ENCODE measurements at regions not wholly inside any gene's neighbourhood (a gene's known extent, or its start where the extent isn't known, plus 50 kb on each side); places are given as distances from the start of the nearest gene placed in this dataset.

GRCh38 chr6:143589162-143589561 is 77.6 kb upstream of the FUCA2 start:
- Histone ChIP-seq H3K4me3 (no peak overlapping the region), H3K4me1 (replicated peaks in 1 of 2) (no peaks in the 10 kb centered on the region), H3K27ac (no peak overlapping the region)
- in situ Hi-C loops (cut with MboI; ENCODE audit: low pct_unique_long_range_greater_than_20kb in 2 of 9, low sequenced_read_pairs in 9 of 9, unreplicated experiment in 9 of 9): loop anchor here in 4 of 9 experiments (25.0 kb wide), 2 partner anchors 223 to 423 kb away; partner anchors contain the start of gene PLAGL1 (in 3 of the 4)
- no peak for ATAC-seq (replicated peaks in 6 of 8)
- 90 to 100% (median 100%) methylated on average over 1 to 4 of the region's 4 CpGs; no CpG with 5 or more reads in 3 of the 10 experiments for WGBS, 10 experiments

GRCh38 chr6:143586557-143586956 is 75.0 kb upstream of the FUCA2 start:
- no peak overlapping the region for H3K4me3 ChIP-seq
- no peaks in the 10 kb centered on the region for H3K4me1 ChIP-seq (replicated peaks in 1 of 2)
- no peak for ATAC-seq (replicated peaks in 6 of 8)
- no peak overlapping the region for H3K27ac ChIP-seq
- in situ Hi-C loops (cut with MboI; ENCODE audit: low pct_unique_long_range_greater_than_20kb in 2 of 9, low sequenced_read_pairs in 9 of 9, unreplicated experiment in 9 of 9): loop anchor here in 4 of 9 experiments (25.0 kb wide), 2 partner anchors 226 to 426 kb away; partner anchors contain the start of gene PLAGL1 (in 3 of the 4)
- 60 to 100% (median 78%) methylated on average over 1 to 6 of the region's 6 CpGs; no CpG with 5 or more reads in 1 of the 10 experiments for WGBS, 10 experiments

- Histone ChIP-seq H3K4me3 (no peak overlapping the region), H3K4me1 (replicated peaks in 1 of 2) (no peaks in the 10 kb centered on the region), H3K27ac (no peak overlapping the region)
- in situ Hi-C loops (cut with MboI; ENCODE audit: low pct_unique_long_range_greater_than_20kb in 2 of 9, low sequenced_read_pairs in 9 of 9, unreplicated experiment in 9 of 9): loop anchor here in 4 of 9 experiments (25.0 kb wide), 2 partner anchors 227 to 427 kb away; partner anchors contain the start of gene PLAGL1 (in 3 of the 4)
- ATAC-seq (replicated peaks in 6 of 8): no peak
- WGBS, 10 experiments: 60 to 100% (median 93%) methylated on average over 1 to 4 of the region's 4 CpGs; no CpG with 5 or more reads in 2 of the 10 experiments
These were observed 74.2 kb upstream of the FUCA2 start for GRCh38 chr6:143585716-143586115.

- no peak for ATAC-seq (replicated peaks in 6 of 8)
- no peak overlapping the region for H3K27ac ChIP-seq
- 100% methylated on average over 1 of the region's 1 CpG; no CpG with 5 or more reads in 5 of the 10 experiments for WGBS, 10 experiments
- no peaks in the 10 kb centered on the region for H3K4me1 ChIP-seq (replicated peaks in 1 of 2)
- no peak overlapping the region for H3K4me3 ChIP-seq
- in situ Hi-C loops (cut with MboI; ENCODE audit: low pct_unique_long_range_greater_than_20kb in 2 of 9, low sequenced_read_pairs in 9 of 9, unreplicated experiment in 9 of 9): loop anchor here in 4 of 9 experiments (25.0 kb wide), 2 partner anchors 227 to 427 kb away; partner anchors contain the start of gene PLAGL1 (in 3 of the 4)
These were observed 73.7 kb upstream of the FUCA2 start for GRCh38 chr6:143585241-143585640.

- in situ Hi-C loops (cut with MboI; ENCODE audit: low pct_unique_long_range_greater_than_20kb in 2 of 9, low sequenced_read_pairs in 9 of 9, unreplicated experiment in 9 of 9): loop anchor here in 4 of 9 experiments (25.0 kb wide), 2 partner anchors 229 to 429 kb away; partner anchors contain the start of gene PLAGL1 (in 3 of the 4)
- whole genome bisulfite sequencing, 10 experiments: 83 to 100% (median 90%) methylated on average over 1 to 5 of the region's 5 CpGs; no CpG with 5 or more reads in 2 of the 10 experiments
- Histone ChIP-seq H3K4me3 (no peak overlapping the region), H3K27ac (no peak overlapping the region), H3K4me1 (replicated peaks in 1 of 2) (no peaks in the 10 kb centered on the region)
- no peak for ATAC-seq (replicated peaks in 6 of 8)
These were observed 72.2 kb upstream of the FUCA2 start for GRCh38 chr6:143583542-143584327.

- WGBS, 10 experiments: 14 to 82% (median 76%) methylated on average over 1 to 3 of the region's 3 CpGs; no CpG with 5 or more reads in 3 of the 10 experiments
- in situ Hi-C loops (cut with MboI; ENCODE audit: low pct_unique_long_range_greater_than_20kb in 2 of 9, low sequenced_read_pairs in 9 of 9, unreplicated experiment in 9 of 9): loop anchor here in 4 of 9 experiments (25.0 kb wide), 2 partner anchors 230 to 430 kb away; partner anchors contain the start of gene PLAGL1 (in 3 of the 4)
These were observed 70.4 kb upstream of the FUCA2 start for GRCh38 chr6:143581835-143582480.

GRCh38 chr6:143579703-143580102 is 68.2 kb upstream of the FUCA2 start:
- WGBS, 10 experiments: 20 to 100% (median 89%) methylated on average over 1 to 4 of the region's 8 CpGs; no CpG with 5 or more reads in 5 of the 10 experiments
- Histone ChIP-seq H3K4me3 (no peak overlapping the region), H3K27ac (no peak overlapping the region), H3K4me1 (replicated peaks in 1 of 2) (no peaks in the 10 kb centered on the region)
- in situ Hi-C loops (cut with MboI; ENCODE audit: low pct_unique_long_range_greater_than_20kb in 2 of 9, low sequenced_read_pairs in 9 of 9, unreplicated experiment in 9 of 9): loop anchor here in 6 of 9 experiments (10.0 to 25.0 kb wide), 3 partner anchors 233 to 435 kb away; partner anchors contain the start of gene PLAGL1 (in 3 of the 6)
- ATAC-seq (replicated peaks in 6 of 8): peak in 2 of 8 experiments; percentile 58 to 90

More at GRCh38 chr6:143581835-143582480, 70.4 kb upstream of the FUCA2 start:
- H3K27ac ChIP-seq: no peak overlapping the region
- H3K4me1 ChIP-seq (replicated peaks in 1 of 2): no peaks in the 10 kb centered on the region
- no peak for ATAC-seq (replicated peaks in 6 of 8)
- H3K4me3 ChIP-seq: no peak overlapping the region

GRCh38 chr6:143578054-143578453 is 66.5 kb upstream of the FUCA2 start:
- 0 to 100% (median 46%) methylated on average over 1 to 2 of the region's 2 CpGs; no CpG with 5 or more reads in 4 of the 10 experiments for WGBS, 10 experiments
- no peaks in the 10 kb centered on the region for H3K4me1 ChIP-seq (replicated peaks in 1 of 2)
- in situ Hi-C loops (cut with MboI; ENCODE audit: low pct_unique_long_range_greater_than_20kb in 2 of 9, low sequenced_read_pairs in 9 of 9, unreplicated experiment in 9 of 9): loop anchor here in 6 of 9 experiments (10.0 to 25.0 kb wide), 3 partner anchors 234 to 437 kb away; partner anchors contain the start of gene PLAGL1 (in 3 of the 6)

GRCh38 chr6:143575901-143576426 is 64.4 kb upstream of the FUCA2 start:
- ATAC-seq (replicated peaks in 6 of 8): no peak
- Histone ChIP-seq H3K4me3 (no peak overlapping the region), H3K4me1 (replicated peaks in 1 of 2) (no peaks in the 10 kb centered on the region), H3K27ac (no peak overlapping the region)
- 32 to 93% (median 72%) methylated on average over 4 to 6 of the region's 6 CpGs for WGBS, 10 experiments
- in situ Hi-C loops (cut with MboI; ENCODE audit: low pct_unique_long_range_greater_than_20kb in 2 of 9, low sequenced_read_pairs in 9 of 9, unreplicated experiment in 9 of 9): loop anchor here in 6 of 9 experiments (10.0 to 25.0 kb wide), 3 partner anchors 236 to 439 kb away; partner anchors contain the start of gene PLAGL1 (in 3 of the 6)

More at GRCh38 chr6:143578054-143578453, 66.5 kb upstream of the FUCA2 start:
- no peak for ATAC-seq (replicated peaks in 6 of 8)
- H3K27ac ChIP-seq: no peak overlapping the region
- no peak overlapping the region for H3K4me3 ChIP-seq

- WGBS, 10 experiments: 0 to 21% (median 4%) methylated on average over 1 to 4 of the region's 5 CpGs
- H3K4me3 ChIP-seq: no peak overlapping the region
- in situ Hi-C loops (cut with MboI; ENCODE audit: low pct_unique_long_range_greater_than_20kb in 2 of 9, low sequenced_read_pairs in 9 of 9, unreplicated experiment in 9 of 9): loop anchor here in 6 of 9 experiments (10.0 to 25.0 kb wide), 3 partner anchors 237 to 439 kb away; partner anchors contain the start of gene PLAGL1 (in 3 of the 6)
- no peaks in the 10 kb centered on the region for H3K4me1 ChIP-seq (replicated peaks in 1 of 2)
- peak; percentile 68 to 80 (median 77) for ATAC-seq (replicated peaks in 6 of 8)
- H3K27ac ChIP-seq: no peak overlapping the region
These were observed 63.9 kb upstream of the FUCA2 start for GRCh38 chr6:143575440-143575839.

- peaks cover 0 to 5% of the 10 kb centered on the region in 2 donors for H3K4me1 ChIP-seq (replicated peaks in 1 of 2)
- ATAC-seq (replicated peaks in 6 of 8): no peak
- H3K4me3 ChIP-seq: no peak overlapping the region
- in situ Hi-C loops (cut with MboI; ENCODE audit: low pct_unique_long_range_greater_than_20kb in 2 of 9, low sequenced_read_pairs in 9 of 9, unreplicated experiment in 9 of 9): loop anchor here in 4 of 9 experiments (10.0 to 25.0 kb wide), 2 partner anchors 442 to 445 kb away; partner anchors contain the start of gene PLAGL1 (in 1 of the 4)
- WGBS, 10 experiments: 46 to 83% (median 58%) methylated on average over 1 to 10 of the region's 13 CpGs; no CpG with 5 or more reads in 1 of the 10 experiments
- no peak overlapping the region for H3K27ac ChIP-seq
These were observed 58.8 kb upstream of the FUCA2 start for GRCh38 chr6:143570147-143570853.

Measured in motor neuron (in vitro differentiated cells).